HepG2 (cell line): ENCODE measurements at regions not wholly inside any gene's neighbourhood (a gene's known extent, or its start where the extent isn't known, plus 50 kb on each side); places are given as distances from the start of the nearest gene placed in this dataset.

ENCODE experiments used
- ATAC-seq: fragments of 200-7000 bp; cut with Tn5 transposase; 3 replicates; pipeline ENCODE4 v1.9.1; 2020; ENCODE audit warnings: mild to moderate bottlenecking, moderate library complexity
- BruUV-seq: library from RNA; stranded (reverse); fragments of 400-500 nt; replicated peaks from 2 replicates; lab custom pipeline; 2021; lab: Mats Ljungman, UMichigan
- CTCF ChIA-PET: fragments of 300-600 bp; formaldehyde crosslinking; extraction: SDS; loops from one replicate; lab custom pipeline; 2021; ENCODE audit warnings: low total read pairs, inconsistent platforms, low intra/inter-chr PET ratio; lab: Yijun Ruan, JAX
- POLR2A ChIA-PET: fragments of 350-600 bp; sonication (Branson Sonifier 250); formaldehyde crosslinking; loops from one replicate; lab custom pipeline; 2020; ENCODE audit warnings: antibody characterized with exemption, inconsistent platforms; lab: Yijun Ruan, JAX
- DNase-seq: peaks from one replicate; pipeline ENCODE4 v3.0.0-alpha.2; 2015; ENCODE audit warnings: low spot score
- FAIRE-seq: peaks from 3 replicates; lab custom pipeline; 2011; peaks lifted over from hg19 to GRCh38; lab: Jason Lieb, UNC
- H2AFZ ChIP-seq: one replicate; pipeline ENCODE4 v1.6.1; 2011; ENCODE audit warnings: low read length, inconsistent platforms
- H3K27ac ChIP-seq: fragments of 300-600 bp; 3 replicates; pipeline ENCODE4 v1.8.0; 2011; ENCODE audit warnings: mixed run types, mild to moderate bottlenecking, mixed read lengths, low read length, inconsistent platforms; ENCODE audit not compliant: insufficient read depth; ENCODE audit errors: extremely low read length
- H3K27me3 ChIP-seq, 2 experiments: fragments of 200-600 bp in 1 of 2; 2 replicates in 1 of 2; 3 replicates in 1 of 2; pipeline versions ENCODE4 v1.6.0 to v1.8.0; 2011; ENCODE audit warnings: low read length in 2 of 2, mild to moderate bottlenecking in 2 of 2, moderate library complexity in 2 of 2, inconsistent platforms in 1 of 2; ENCODE audit not compliant: insufficient read depth in 2 of 2, control insufficient read depth in 1 of 2
- H3K36me3 ChIP-seq, 2 experiments: fragments of 200-600 bp in 1 of 2; replicated peaks in 1 of 2; 2 replicates in 1 of 2; 3 replicates in 1 of 2; pipeline versions ENCODE4 v1.5.1 to v1.8.0; 2011; ENCODE audit warnings: low read length in 2 of 2, inconsistent platforms in 1 of 2; ENCODE audit not compliant: insufficient read depth in 2 of 2, control insufficient read depth in 1 of 2
- H3K4me1 ChIP-seq: 2 replicates; pipeline ENCODE4 v1.5.1; 2012; ENCODE audit warnings: low read length, inconsistent platforms; ENCODE audit not compliant: insufficient read depth
- H3K4me2 ChIP-seq: 2 replicates; pipeline ENCODE4 v1.6.0; 2011; ENCODE audit warnings: low read depth, low read length, inconsistent platforms
- H3K4me3 ChIP-seq, 3 experiments: fragments of 200-600 bp in 1 of 3; sonication (generic), shearing (Covaris generic) in 1 of 3; replicated peaks in 1 of 3; 2 replicates each; pipeline ENCODE4 v1.5.1; 2011 to 2016; ENCODE audit warnings: low read length in 3 of 3, inconsistent platforms in 2 of 3, low read depth in 2 of 3, mild to moderate bottlenecking in 2 of 3, control low read depth in 1 of 3, mixed read lengths in 1 of 3; ENCODE audit not compliant: insufficient read depth in 1 of 3
- H3K79me2 ChIP-seq: one replicate; pipeline ENCODE4 v1.6.1; 2011; ENCODE audit warnings: low read length, inconsistent platforms; ENCODE audit not compliant: insufficient read depth
- H3K9ac ChIP-seq: 2 replicates; pipeline ENCODE4 v1.6.0; 2011; ENCODE audit warnings: mild to moderate bottlenecking, low read depth, low read length, inconsistent platforms; ENCODE audit not compliant: insufficient read depth
- H3K9me3 ChIP-seq: 2 replicates; pipeline ENCODE4 v1.5.1; 2012; ENCODE audit warnings: mild to moderate bottlenecking, low read length
- H4K20me1 ChIP-seq: 2 replicates; pipeline ENCODE4 v1.6.0; 2011; ENCODE audit warnings: inconsistent platforms, mild to moderate bottlenecking, low read length, moderate library complexity; ENCODE audit not compliant: insufficient read depth
- IRF2 ChIP-seq: IDR thresholded peaks from 2 replicates; pipeline ENCODE4 v1.6.1; 2018; ENCODE audit warnings: missing genetic modification reagents, missing compliant biosample characterization
- RFXANK ChIP-seq: IDR thresholded peaks from 2 replicates; pipeline ENCODE4 v1.6.1; 2016
- ZNF383 ChIP-seq: sonication (generic); formaldehyde crosslinking; IDR thresholded peaks from 2 replicates; pipeline ENCODE4 v1.4.0; 2020; ENCODE audit warnings: missing genetic modification reagents, mild to moderate bottlenecking, borderline replicate concordance
- ZNF432 ChIP-seq: sonication (generic); formaldehyde crosslinking; IDR thresholded peaks from 2 replicates; pipeline ENCODE4 v1.5.0; 2020; ENCODE audit warnings: missing genetic modification reagents, mild to moderate bottlenecking, borderline replicate concordance
- ZNF652 ChIP-seq: IDR thresholded peaks from 2 replicates; pipeline ENCODE4 v1.6.1; 2016; ENCODE audit warnings: low read depth, borderline replicate concordance
- ZSCAN21 ChIP-seq: sonication (generic); formaldehyde crosslinking; IDR thresholded peaks from 2 replicates; pipeline ENCODE4 v1.8.0; 2022; ENCODE audit warnings: mild to moderate bottlenecking, missing genetic modification reagents, moderate library complexity, borderline replicate concordance
- ZSCAN29 ChIP-seq: sonication (generic); formaldehyde crosslinking; conservative IDR thresholded peaks from 2 replicates; pipeline ENCODE4 v1.4.0; 2020; ENCODE audit warnings: mild to moderate bottlenecking, missing genetic modification reagents
- WGBS: methylation state at CpG from one replicate; pipeline ENCODE4 v1.1.6; 2017; ENCODE audit warnings: low lambda C conversion rate; 5-methylcytosine and 5-hydroxymethylcytosine counted together
- in situ Hi-C: cut with HindIII; loops from 2 replicates; pipeline ENCODE4 v1.10.0; 2017; ENCODE audit warnings: low pct_unique_long_range_greater_than_20kb; ENCODE audit not compliant: extremely low pct_ligation_motif_present
- intact Hi-C: fragments of 100-400 bp; cut with micrococcal nuclease; formaldehyde crosslinking; loops from one replicate; pipeline ENCODE4 v1.10.0; 2022; ENCODE audit not compliant: unreplicated experiment
- TF ChIP-seq, protein P1 (sequence below): sonication (generic); formaldehyde crosslinking; IDR thresholded peaks from 2 replicates; pipeline ENCODE4 v1.9.0; 2022; ENCODE audit warnings: low read depth, missing genetic modification reagents
- TF ChIP-seq, protein P2 (sequence below), 2 experiments: fragments of 450-650 bp in 1 of 2; sonication (generic) in 1 of 2; formaldehyde crosslinking in 1 of 2; IDR thresholded peaks; 2 replicates each; pipeline versions ENCODE4 v1.6.1 to v1.8.0; 2016 to 2022; ENCODE audit warnings: antibody characterized with exemption in 1 of 2, mild to moderate bottlenecking in 1 of 2, missing genetic modification reagents in 1 of 2

DNA sequence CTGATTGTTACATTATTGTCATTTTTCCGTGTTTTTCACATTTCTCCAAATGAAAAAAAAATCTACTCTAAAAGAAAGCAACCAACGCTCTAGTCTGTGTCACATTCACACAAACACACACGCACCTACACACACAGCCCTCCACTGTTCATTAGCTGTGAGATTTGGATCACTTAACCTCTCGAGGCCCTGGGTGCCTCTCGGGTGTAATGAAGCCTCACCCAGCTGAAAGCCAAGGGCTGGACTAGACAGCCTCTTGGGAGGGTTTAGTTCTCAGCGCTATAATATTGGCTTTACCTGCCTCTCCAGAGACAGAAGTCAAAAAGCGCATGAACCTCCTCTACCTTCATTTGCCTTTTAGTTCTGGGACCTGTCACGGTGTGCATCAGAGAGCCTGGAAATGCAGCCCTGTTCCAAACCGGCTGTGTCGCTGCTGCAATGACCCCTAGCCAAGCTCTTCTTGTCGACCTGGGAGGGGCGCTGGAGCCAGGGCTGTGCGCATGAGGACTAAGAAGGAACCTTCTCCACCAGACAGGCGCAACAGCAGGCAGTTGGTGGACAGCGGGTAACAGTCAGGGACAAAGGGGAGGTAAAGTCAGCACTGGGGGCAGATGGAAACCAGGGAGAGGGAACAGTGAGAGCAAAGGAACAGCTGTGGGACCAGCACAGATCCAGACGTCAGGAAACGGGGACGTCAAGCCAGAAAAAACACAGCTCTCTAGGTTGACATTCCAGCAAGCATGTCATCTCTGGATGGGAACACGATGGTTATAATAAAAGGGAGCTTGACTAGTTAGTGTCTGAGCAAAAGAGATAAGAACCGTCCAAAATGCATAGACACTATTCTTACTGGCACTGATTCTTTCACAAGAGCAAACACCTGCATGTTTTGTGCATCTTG is 375.9 kb downstream of the EFNB2 start:
- no peaks in the 10 kb centered on the region for H3K79me2 ChIP-seq
- peak overlapping the region; percentile 25; the same call in 1 of the 2 replicates for H3K4me2 ChIP-seq
- POLR2A ChIA-PET, result no interaction called here
- no peak overlapping the region for H3K4me3 ChIP-seq
- 17% methylated on average over 16 of the region's 20 CpGs for WGBS
- H3K27me3 ChIP-seq, result 0 out of 5 replicates have a peak, but pooled peaks cover 0 to 1% of the 10 kb centered on the region in 2 experiments
- no peaks in the 10 kb centered on the region for H3K36me3 ChIP-seq
- no peaks in the 10 kb centered on the region for H3K9me3 ChIP-seq
- CTCF ChIA-PET, result no interaction called here
- no TSS peak for BruUV-seq
- intact Hi-C loops (no loop called here), in situ Hi-C loops (no loop called here)
- peak; percentile 93 for ATAC-seq
- no peaks in the 10 kb centered on the region for H4K20me1 ChIP-seq
- no peak for DNase-seq
- no peaks in the 10 kb centered on the region for H3K4me1 ChIP-seq
- no peak for FAIRE-seq
- H2AFZ ChIP-seq, result no peak overlapping the region
- no peak overlapping the region for H3K27ac ChIP-seq
- H3K9ac ChIP-seq, result no peak overlapping the region
- no peak for TF ChIP-seq ZSCAN29 (CRISPR knock-in tag)
- TF ChIP-seq, protein P1, sequence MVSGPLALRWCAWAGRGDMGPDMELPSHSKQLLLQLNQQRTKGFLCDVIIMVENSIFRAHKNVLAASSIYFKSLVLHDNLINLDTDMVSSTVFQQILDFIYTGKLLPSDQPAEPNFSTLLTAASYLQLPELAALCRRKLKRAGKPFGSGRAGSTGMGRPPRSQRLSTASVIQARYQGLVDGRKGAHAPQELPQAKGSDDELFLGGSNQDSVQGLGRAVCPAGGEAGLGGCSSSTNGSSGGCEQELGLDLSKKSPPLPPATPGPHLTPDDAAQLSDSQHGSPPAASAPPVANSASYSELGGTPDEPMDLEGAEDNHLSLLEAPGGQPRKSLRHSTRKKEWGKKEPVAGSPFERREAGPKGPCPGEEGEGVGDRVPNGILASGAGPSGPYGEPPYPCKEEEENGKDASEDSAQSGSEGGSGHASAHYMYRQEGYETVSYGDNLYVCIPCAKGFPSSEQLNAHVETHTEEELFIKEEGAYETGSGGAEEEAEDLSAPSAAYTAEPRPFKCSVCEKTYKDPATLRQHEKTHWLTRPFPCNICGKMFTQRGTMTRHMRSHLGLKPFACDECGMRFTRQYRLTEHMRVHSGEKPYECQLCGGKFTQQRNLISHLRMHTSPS (CRISPR knock-in tag), result no peak
- no peak for TF ChIP-seq RFXANK
- no peak for TF ChIP-seq ZNF652
- TF ChIP-seq, protein P2, sequence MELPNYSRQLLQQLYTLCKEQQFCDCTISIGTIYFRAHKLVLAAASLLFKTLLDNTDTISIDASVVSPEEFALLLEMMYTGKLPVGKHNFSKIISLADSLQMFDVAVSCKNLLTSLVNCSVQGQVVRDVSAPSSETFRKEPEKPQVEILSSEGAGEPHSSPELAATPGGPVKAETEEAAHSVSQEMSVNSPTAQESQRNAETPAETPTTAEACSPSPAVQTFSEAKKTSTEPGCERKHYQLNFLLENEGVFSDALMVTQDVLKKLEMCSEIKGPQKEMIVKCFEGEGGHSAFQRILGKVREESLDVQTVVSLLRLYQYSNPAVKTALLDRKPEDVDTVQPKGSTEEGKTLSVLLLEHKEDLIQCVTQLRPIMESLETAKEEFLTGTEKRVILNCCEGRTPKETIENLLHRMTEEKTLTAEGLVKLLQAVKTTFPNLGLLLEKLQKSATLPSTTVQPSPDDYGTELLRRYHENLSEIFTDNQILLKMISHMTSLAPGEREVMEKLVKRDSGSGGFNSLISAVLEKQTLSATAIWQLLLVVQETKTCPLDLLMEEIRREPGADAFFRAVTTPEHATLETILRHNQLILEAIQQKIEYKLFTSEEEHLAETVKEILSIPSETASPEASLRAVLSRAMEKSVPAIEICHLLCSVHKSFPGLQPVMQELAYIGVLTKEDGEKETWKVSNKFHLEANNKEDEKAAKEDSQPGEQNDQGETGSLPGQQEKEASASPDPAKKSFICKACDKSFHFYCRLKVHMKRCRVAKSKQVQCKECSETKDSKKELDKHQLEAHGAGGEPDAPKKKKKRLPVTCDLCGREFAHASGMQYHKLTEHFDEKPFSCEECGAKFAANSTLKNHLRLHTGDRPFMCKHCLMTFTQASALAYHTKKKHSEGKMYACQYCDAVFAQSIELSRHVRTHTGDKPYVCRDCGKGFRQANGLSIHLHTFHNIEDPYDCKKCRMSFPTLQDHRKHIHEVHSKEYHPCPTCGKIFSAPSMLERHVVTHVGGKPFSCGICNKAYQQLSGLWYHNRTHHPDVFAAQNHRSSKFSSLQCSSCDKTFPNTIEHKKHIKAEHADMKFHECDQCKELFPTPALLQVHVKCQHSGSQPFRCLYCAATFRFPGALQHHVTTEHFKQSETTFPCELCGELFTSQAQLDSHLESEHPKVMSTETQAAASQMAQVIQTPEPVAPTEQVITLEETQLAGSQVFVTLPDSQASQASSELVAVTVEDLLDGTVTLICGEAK (IDR thresholded peaks at IDR 0.05), result no peak
- TF ChIP-seq, protein P2 (CRISPR knock-in tag; IDR thresholded peaks at IDR 0.05), result no peak
- no peak for TF ChIP-seq ZNF432
- no peak for TF ChIP-seq IRF2 (CRISPR knock-in tag)
- no peak for TF ChIP-seq ZSCAN21 (CRISPR knock-in tag)
- TF ChIP-seq ZNF383, result no peak
